ENCODE measurements at regions not wholly inside any gene's neighbourhood (a gene's known extent, or its start where the extent isn't known, plus 50 kb on each side); places are given as distances from the start of the nearest gene placed in this dataset.
"Not testable (repeated sequence)": the region's sequence is repeated elsewhere in the genome, so short reads cannot be mapped to it uniquely, and the experiment has no call there.

- not testable (repeated sequence) for H3K4me3 ChIP-seq (ENCODE audit: low read length in 2 of 2); H3K9me3 ChIP-seq (ENCODE audit: control insufficient read depth in 2 of 2, low read length in 2 of 2); H3K4me1 ChIP-seq (ENCODE audit: control insufficient read depth, insufficient read depth, low read length); H3K27me3 ChIP-seq (ENCODE audit: control insufficient read depth in 1 of 2, insufficient read depth in 2 of 2, low read length in 2 of 2); H3K27ac ChIP-seq (ENCODE audit: low read length); H3K9ac ChIP-seq (ENCODE audit: low read length in 2 of 2); H3K36me3 ChIP-seq (ENCODE audit: control insufficient read depth in 2 of 2, insufficient read depth in 2 of 2, low read length in 2 of 2)
Observed at GRCh38 chr5:34096033-34096432, 53.0 kb upstream of the C1QTNF3 start.

GRCh38 chr5:34099891-34100290, 56.9 kb upstream of the C1QTNF3 start:
- H3K27ac ChIP-seq (ENCODE audit: low read length); H3K36me3 ChIP-seq (ENCODE audit: control insufficient read depth in 2 of 2, insufficient read depth in 2 of 2, low read length in 2 of 2); H3K9me3 ChIP-seq (ENCODE audit: control insufficient read depth in 2 of 2, low read length in 2 of 2); H3K4me3 ChIP-seq (ENCODE audit: low read length in 2 of 2); H3K9ac ChIP-seq (ENCODE audit: low read length in 2 of 2); H3K27me3 ChIP-seq (ENCODE audit: control insufficient read depth in 1 of 2, insufficient read depth in 2 of 2, low read length in 2 of 2); H3K4me1 ChIP-seq (ENCODE audit: control insufficient read depth, insufficient read depth, low read length): not testable (repeated sequence)

- not testable (repeated sequence) for H3K36me3 ChIP-seq (ENCODE audit: control insufficient read depth in 2 of 2, insufficient read depth in 2 of 2, low read length in 2 of 2); H3K9ac ChIP-seq (ENCODE audit: low read length in 2 of 2); H3K27me3 ChIP-seq (ENCODE audit: control insufficient read depth in 1 of 2, insufficient read depth in 2 of 2, low read length in 2 of 2); H3K9me3 ChIP-seq (ENCODE audit: control insufficient read depth in 2 of 2, low read length in 2 of 2); H3K4me1 ChIP-seq (ENCODE audit: control insufficient read depth, insufficient read depth, low read length); H3K27ac ChIP-seq (ENCODE audit: low read length); H3K4me3 ChIP-seq (ENCODE audit: low read length in 2 of 2)
Observed at GRCh38 chr5:34101567-34101966, 58.6 kb upstream of the C1QTNF3 start.

GRCh38 chr5:34108897-34109296, 65.9 kb upstream of the C1QTNF3 start:
- not testable (repeated sequence) for H3K9me3 ChIP-seq (ENCODE audit: control insufficient read depth in 2 of 2, low read length in 2 of 2); H3K36me3 ChIP-seq (ENCODE audit: control insufficient read depth in 2 of 2, insufficient read depth in 2 of 2, low read length in 2 of 2); H3K27ac ChIP-seq (ENCODE audit: low read length); H3K9ac ChIP-seq (ENCODE audit: low read length in 2 of 2); H3K27me3 ChIP-seq (ENCODE audit: control insufficient read depth in 1 of 2, insufficient read depth in 2 of 2, low read length in 2 of 2); H3K4me1 ChIP-seq (ENCODE audit: control insufficient read depth, insufficient read depth, low read length); H3K4me3 ChIP-seq (ENCODE audit: low read length in 2 of 2)

GRCh38 chr5:34124280-34124679, 81.3 kb upstream of the C1QTNF3 start:
- H3K9ac ChIP-seq (ENCODE audit: low read length in 2 of 2); H3K4me1 ChIP-seq (ENCODE audit: control insufficient read depth, insufficient read depth, low read length); H3K4me3 ChIP-seq (ENCODE audit: low read length in 2 of 2); H3K9me3 ChIP-seq (ENCODE audit: control insufficient read depth in 2 of 2, low read length in 2 of 2); H3K27me3 ChIP-seq (ENCODE audit: control insufficient read depth in 1 of 2, insufficient read depth in 2 of 2, low read length in 2 of 2); H3K36me3 ChIP-seq (ENCODE audit: control insufficient read depth in 2 of 2, insufficient read depth in 2 of 2, low read length in 2 of 2); H3K27ac ChIP-seq (ENCODE audit: low read length): not testable (repeated sequence)

GRCh38 chr5:34125354-34125753, 82.3 kb upstream of the C1QTNF3 start:
- not testable (repeated sequence) for H3K27ac ChIP-seq (ENCODE audit: low read length); H3K27me3 ChIP-seq (ENCODE audit: control insufficient read depth in 1 of 2, insufficient read depth in 2 of 2, low read length in 2 of 2); H3K4me1 ChIP-seq (ENCODE audit: control insufficient read depth, insufficient read depth, low read length); H3K4me3 ChIP-seq (ENCODE audit: low read length in 2 of 2); H3K9ac ChIP-seq (ENCODE audit: low read length in 2 of 2); H3K36me3 ChIP-seq (ENCODE audit: control insufficient read depth in 2 of 2, insufficient read depth in 2 of 2, low read length in 2 of 2); H3K9me3 ChIP-seq (ENCODE audit: control insufficient read depth in 2 of 2, low read length in 2 of 2)

DNA sequence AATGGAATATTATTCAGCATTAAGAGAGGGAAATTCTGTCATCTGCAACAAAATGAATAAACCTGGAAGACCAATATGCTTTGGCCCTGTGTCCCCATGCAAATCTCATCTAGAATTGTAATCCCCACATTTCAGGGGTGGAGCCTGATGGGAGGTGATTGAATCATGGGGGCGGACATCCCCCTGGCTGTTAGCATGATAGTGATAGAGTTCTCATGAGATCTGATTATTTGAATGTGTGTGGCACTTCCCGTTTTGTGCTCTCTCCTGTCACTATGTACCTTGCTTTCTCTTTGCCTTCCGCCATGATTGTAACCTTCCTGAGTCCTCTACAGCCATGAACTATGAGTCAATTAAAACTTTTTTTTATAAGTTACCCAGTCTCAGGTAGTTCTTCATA, 83.7 kb upstream of the C1QTNF3 start:
- not testable (repeated sequence) for H3K4me3 ChIP-seq (ENCODE audit: low read length in 2 of 2); H3K27me3 ChIP-seq (ENCODE audit: control insufficient read depth in 1 of 2, insufficient read depth in 2 of 2, low read length in 2 of 2); H3K9me3 ChIP-seq (ENCODE audit: control insufficient read depth in 2 of 2, low read length in 2 of 2); H3K27ac ChIP-seq (ENCODE audit: low read length); H3K9ac ChIP-seq (ENCODE audit: low read length in 2 of 2); H3K4me1 ChIP-seq (ENCODE audit: control insufficient read depth, insufficient read depth, low read length); H3K36me3 ChIP-seq (ENCODE audit: control insufficient read depth in 2 of 2, insufficient read depth in 2 of 2, low read length in 2 of 2)

DNA sequence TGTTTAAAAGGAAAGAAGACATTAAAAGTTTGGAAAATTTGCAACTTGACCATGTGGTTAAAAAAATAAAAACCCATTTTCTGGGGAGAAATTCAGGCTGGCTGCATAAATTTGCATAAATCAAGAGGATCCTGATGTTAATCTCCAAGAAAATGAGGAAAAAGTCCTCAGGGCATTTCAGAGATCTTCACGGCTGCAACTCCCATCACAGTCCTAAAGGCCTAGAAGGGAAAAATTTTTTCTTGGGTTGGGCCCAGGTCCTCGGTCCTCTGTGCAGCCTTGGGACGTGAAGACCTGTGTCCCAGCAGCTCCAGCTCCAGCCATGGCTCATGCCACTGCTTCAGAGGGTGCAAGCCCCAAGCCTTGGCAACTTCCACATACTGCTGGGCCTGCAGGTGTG, 84.8 kb upstream of the C1QTNF3 start:
- H3K9me3 ChIP-seq (ENCODE audit: control insufficient read depth in 2 of 2, low read length in 2 of 2); H3K4me1 ChIP-seq (ENCODE audit: control insufficient read depth, insufficient read depth, low read length); H3K27ac ChIP-seq (ENCODE audit: low read length): not testable (repeated sequence)

GRCh38 chr5:34128890-34129289, 85.9 kb upstream of the C1QTNF3 start:
- H3K9ac ChIP-seq (ENCODE audit: low read length in 2 of 2); H3K4me1 ChIP-seq (ENCODE audit: control insufficient read depth, insufficient read depth, low read length); H3K9me3 ChIP-seq (ENCODE audit: control insufficient read depth in 2 of 2, low read length in 2 of 2); H3K4me3 ChIP-seq (ENCODE audit: low read length in 2 of 2); H3K27me3 ChIP-seq (ENCODE audit: control insufficient read depth in 1 of 2, insufficient read depth in 2 of 2, low read length in 2 of 2); H3K27ac ChIP-seq (ENCODE audit: low read length); H3K36me3 ChIP-seq (ENCODE audit: control insufficient read depth in 2 of 2, insufficient read depth in 2 of 2, low read length in 2 of 2): not testable (repeated sequence)

More for the DNA sequence above, 84.8 kb upstream of the C1QTNF3 start:
- H3K27me3 ChIP-seq (ENCODE audit: control insufficient read depth in 1 of 2, insufficient read depth in 2 of 2, low read length in 2 of 2); H3K4me3 ChIP-seq (ENCODE audit: low read length in 2 of 2); H3K9ac ChIP-seq (ENCODE audit: low read length in 2 of 2); H3K36me3 ChIP-seq (ENCODE audit: control insufficient read depth in 2 of 2, insufficient read depth in 2 of 2, low read length in 2 of 2): not testable (repeated sequence)

GRCh38 chr5:34154988-34155387, 112.0 kb upstream of the C1QTNF3 start:
- not testable (repeated sequence) for H3K27me3 ChIP-seq (ENCODE audit: control insufficient read depth in 1 of 2, insufficient read depth in 2 of 2, low read length in 2 of 2); H3K4me1 ChIP-seq (ENCODE audit: control insufficient read depth, insufficient read depth, low read length); H3K9ac ChIP-seq (ENCODE audit: low read length in 2 of 2); H3K4me3 ChIP-seq (ENCODE audit: low read length in 2 of 2); H3K27ac ChIP-seq (ENCODE audit: low read length); H3K9me3 ChIP-seq (ENCODE audit: control insufficient read depth in 2 of 2, low read length in 2 of 2); H3K36me3 ChIP-seq (ENCODE audit: control insufficient read depth in 2 of 2, insufficient read depth in 2 of 2, low read length in 2 of 2)

DNA sequence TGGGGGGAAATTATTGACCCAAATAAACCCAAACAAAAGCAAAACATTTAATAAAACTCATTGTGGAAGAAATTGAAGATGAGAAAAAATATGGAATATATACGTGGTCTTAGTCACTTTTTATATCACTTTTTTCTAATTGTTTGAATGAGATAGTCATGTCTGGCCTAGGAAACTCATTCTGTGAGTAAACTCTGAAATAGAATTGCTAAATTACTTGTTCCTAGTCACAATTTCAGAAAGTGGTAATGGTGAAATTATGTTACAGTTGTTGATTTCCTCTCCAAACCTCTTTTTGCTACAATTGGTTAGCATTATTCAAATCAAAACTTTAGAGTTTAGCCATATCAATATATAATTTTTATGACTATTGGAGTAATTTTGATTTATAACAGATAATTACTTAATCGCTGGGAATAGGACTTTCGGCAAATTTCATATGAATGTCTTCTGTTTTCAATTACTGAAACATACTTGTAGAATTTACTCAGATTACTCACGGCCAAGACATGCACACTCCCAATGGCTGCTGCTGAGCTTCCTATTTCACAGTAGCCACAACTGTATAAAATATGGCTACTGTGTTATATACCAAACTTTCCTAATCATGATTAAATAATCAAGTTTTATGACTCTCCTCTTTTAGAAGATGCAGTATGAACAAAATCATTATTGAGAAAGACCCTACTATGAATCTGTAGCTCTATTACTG, 113.8 kb upstream of the C1QTNF3 start:
- not testable (repeated sequence) for H3K9me3 ChIP-seq (ENCODE audit: control insufficient read depth in 2 of 2, low read length in 2 of 2); H3K36me3 ChIP-seq (ENCODE audit: control insufficient read depth in 2 of 2, insufficient read depth in 2 of 2, low read length in 2 of 2); H3K4me1 ChIP-seq (ENCODE audit: control insufficient read depth, insufficient read depth, low read length); H3K9ac ChIP-seq (ENCODE audit: low read length in 2 of 2); H3K4me3 ChIP-seq (ENCODE audit: low read length in 2 of 2); H3K27me3 ChIP-seq (ENCODE audit: control insufficient read depth in 1 of 2, insufficient read depth in 2 of 2, low read length in 2 of 2); H3K27ac ChIP-seq (ENCODE audit: low read length)
